B cell (primary cell): ENCODE measurements at regions not wholly inside any gene's neighbourhood (a gene's known extent, or its start where the extent isn't known, plus 50 kb on each side); places are given as distances from the start of the nearest gene placed in this dataset.

Experiments
- ATAC-seq: fragments of 200-7000 bp; cut with Tn5 transposase; one replicate; pipeline ENCODE4 v1.10.0; 2021; ENCODE audit warnings: low read depth, mild to moderate bottlenecking, moderate number of reproducible peaks, moderate library complexity
- CTCF ChIA-PET: fragments of 350-600 bp; sonication (Branson Sonifier 250); formaldehyde crosslinking; loops from one replicate; lab custom pipeline; 2021; ENCODE audit warnings: antibody characterized with exemption, inconsistent platforms; lab: Charles Lee
- POLR2A ChIA-PET: fragments of 350-600 bp; sonication (Branson Sonifier 250); formaldehyde crosslinking; loops from one replicate; lab custom pipeline; 2021; ENCODE audit warnings: antibody characterized with exemption; lab: Charles Lee
- DNase-seq: peaks from one replicate; pipeline ENCODE4 v3.0.0; 2013
- H2AFZ ChIP-seq: 2 replicates; pipeline ENCODE4 v1.6.1; 2012; ENCODE audit warnings: mild to moderate bottlenecking, low read depth, low read length; ENCODE audit not compliant: insufficient read depth, poor library complexity, severe bottlenecking
- H3K27ac ChIP-seq, 2 donors: 1 replicate in 1 of 2; 2 replicates in 1 of 2; pipeline ENCODE4 v1.5.1; 2012 to 2013; ENCODE audit warnings: low read length in 2 of 2, mild to moderate bottlenecking in 2 of 2, moderate library complexity in 1 of 2
- H3K27me3 ChIP-seq, 4 experiments: fragments of 200-600 bp in 1 of 4; sonication (generic) in 1 of 4; replicated peaks in 1 of 4; 1 replicate in 2 of 4; 2 replicates in 2 of 4; pipeline versions ENCODE4 v1.6.1 to v1.7.0; 2013 to 2016; ENCODE audit warnings: low read length in 3 of 4, mild to moderate bottlenecking in 2 of 4, mixed read lengths in 1 of 4, moderate library complexity in 1 of 4; ENCODE audit not compliant: insufficient read depth in 4 of 4, control insufficient read depth in 3 of 4; ENCODE audit errors: control extremely low read depth in 1 of 4
- H3K36me3 ChIP-seq, 2 experiments: replicated peaks in 1 of 2; 1 replicate in 1 of 2; 2 replicates in 1 of 2; pipeline versions ENCODE4 v1.6.1 to v1.7.1; 2013; ENCODE audit warnings: low read length in 1 of 2; ENCODE audit not compliant: insufficient read depth in 2 of 2, control insufficient read depth in 1 of 2; ENCODE audit errors: control extremely low read depth in 1 of 2, extremely low read depth in 1 of 2
- H3K4me1 ChIP-seq, 2 donors: fragments of 200-600 bp in 1 of 2; sonication (generic) in 1 of 2; 1 replicate in 1 of 2; 2 replicates in 1 of 2; pipeline versions ENCODE4 v1.5.1 to v1.6.1; 2013 to 2017; ENCODE audit warnings: low read length in 2 of 2; ENCODE audit not compliant: control insufficient read depth in 2 of 2, insufficient read depth in 2 of 2
- H3K4me2 ChIP-seq: replicated peaks from 2 replicates; pipeline ENCODE3; 2012; ENCODE audit warnings: mild to moderate bottlenecking, low read depth, low read length; ENCODE audit not compliant: poor library complexity, severe bottlenecking
- H3K4me3 ChIP-seq, 5 experiments: fragments of 200-600 bp in 1 of 5; sonication (generic) in 1 of 5; 1 replicate in 3 of 5; 2 replicates in 2 of 5; pipeline versions ENCODE4 v1.5.1 to v1.7.0; 2011 to 2016; ENCODE audit warnings: low read length in 4 of 5, mild to moderate bottlenecking in 4 of 5, low read depth in 2 of 5, control low read depth in 1 of 5, moderate library complexity in 1 of 5; ENCODE audit not compliant: insufficient read depth in 1 of 5; ENCODE audit errors: control extremely low read depth in 1 of 5, extremely low read depth in 1 of 5
- H3K79me2 ChIP-seq: fragments of 200-600 bp; sonication (generic); one replicate; pipeline ENCODE4 v1.6.0; 2016; ENCODE audit warnings: low read length; ENCODE audit not compliant: control insufficient read depth, insufficient read depth
- H3K9ac ChIP-seq: fragments of 200-600 bp; sonication (generic); 2 replicates; pipeline ENCODE4 v1.6.1; 2017; ENCODE audit warnings: mild to moderate bottlenecking, low read length, moderate library complexity
- H3K9me3 ChIP-seq, 3 donors: one replicate each; pipeline versions ENCODE4 v1.6.1 to v1.7.1; 2013; ENCODE audit warnings: low read length in 2 of 3; ENCODE audit not compliant: control insufficient read depth in 2 of 3, insufficient read depth in 1 of 3; ENCODE audit errors: control extremely low read depth in 1 of 3
- H4K20me1 ChIP-seq: 2 replicates; pipeline ENCODE4 v1.6.0; 2012; ENCODE audit warnings: mild to moderate bottlenecking, low read length; ENCODE audit not compliant: insufficient read depth, control insufficient read depth, poor library complexity, severe bottlenecking
- H3K27ac Mint-ChIP-seq: one replicate; pipeline ENCODE4 v1.8.0; 2021; ENCODE audit warnings: mixed read lengths
- H3K27me3 Mint-ChIP-seq: one replicate; pipeline ENCODE4 v1.8.0; 2021; ENCODE audit warnings: mixed read lengths
- H3K4me1 Mint-ChIP-seq: one replicate; pipeline ENCODE4 v1.8.0; 2021; ENCODE audit warnings: mixed read lengths
- H3K4me3 Mint-ChIP-seq: one replicate; pipeline ENCODE4 v1.8.0; 2021; ENCODE audit warnings: mixed read lengths
- H3K9me3 Mint-ChIP-seq: one replicate; pipeline ENCODE4 v1.8.0; 2022; ENCODE audit warnings: mixed read lengths; ENCODE audit not compliant: insufficient read depth
- CTCF ChIP-seq: fragments of 200-600 bp; IDR thresholded peaks from one replicate; pipeline ENCODE4 v1.8.0; 2022; ENCODE audit warnings: antibody characterized with exemption, mild to moderate bottlenecking
- EZH2 ChIP-seq: IDR thresholded peaks from 2 replicates; pipeline ENCODE4 v1.6.1; 2012; ENCODE audit warnings: borderline replicate concordance, low read depth, mild to moderate bottlenecking, moderate library complexity, low read length; ENCODE audit not compliant: insufficient read depth, poor library complexity, severe bottlenecking
- whole genome bisulfite sequencing: methylation state at CpG from one replicate; pipeline ENCODE4 v1.1.5; 2013; ENCODE audit warnings: missing lambda C conversion rate; ENCODE audit not compliant: insufficient coverage; 5-methylcytosine and 5-hydroxymethylcytosine counted together
- intact Hi-C: fragments of 100-400 bp; cut with micrococcal nuclease; formaldehyde crosslinking; loops from one replicate; pipeline ENCODE4 v1.10.0; 2022

GRCh38 chr14:54135804-54136280 is 179.2 kb upstream of the BMP4 start:
- Histone ChIP-seq H3K36me3 (no peaks in the 10 kb centered on the region), H3K4me1 (no peaks in the 10 kb centered on the region), H4K20me1 (no peaks in the 10 kb centered on the region), H3K9ac (no peak overlapping the region), H3K27me3 (no peaks in the 10 kb centered on the region), H3K4me2 (no peak overlapping the region), H3K9me3 (no peaks in the 10 kb centered on the region), H3K27ac (no peak overlapping the region), H2AFZ (no peak overlapping the region), H3K79me2 (no peaks in the 10 kb centered on the region), H3K4me3 (no peak overlapping the region)
- no peak overlapping the region for H3K27ac Mint-ChIP-seq
- DNase-seq (no peak), ATAC-seq (no peak)
- ChIA-PET CTCF (no interaction called here), POLR2A (no interaction called here)
- no peak overlapping the region for H3K4me3 Mint-ChIP-seq
- intact Hi-C loops: no loop called here
- H3K4me1 Mint-ChIP-seq: no peaks in the 10 kb centered on the region
- WGBS: 67% methylated on average over 1 of the region's 3 CpGs
- H3K9me3 Mint-ChIP-seq: no peaks in the 10 kb centered on the region
- TF ChIP-seq CTCF: no peak
- TF ChIP-seq EZH2: no peak
- H3K27me3 Mint-ChIP-seq: peaks cover 2% of the 10 kb centered on the region

- Histone ChIP-seq H3K9ac (no peak overlapping the region), H4K20me1 (no peaks in the 10 kb centered on the region), H3K4me3 (no peak overlapping the region), H3K9me3 (no peaks in the 10 kb centered on the region), H3K27me3 (no peaks in the 10 kb centered on the region), H3K27ac (no peak overlapping the region), H2AFZ (no peak overlapping the region), H3K4me2 (no peak overlapping the region), H3K79me2 (no peaks in the 10 kb centered on the region), H3K4me1 (no peaks in the 10 kb centered on the region), H3K36me3 (no peaks in the 10 kb centered on the region)
- Mint-ChIP-seq H3K4me3 (no peak overlapping the region), H3K9me3 (no peaks in the 10 kb centered on the region), H3K27ac (no peak overlapping the region), H3K27me3 (peaks cover 8% of the 10 kb centered on the region), H3K4me1 (no peaks in the 10 kb centered on the region)
- intact Hi-C loops: no loop called here
- TF ChIP-seq EZH2: no peak
- TF ChIP-seq CTCF: no peak
- ATAC-seq (no peak), DNase-seq (no peak)
- CTCF ChIA-PET: no interaction called here
- WGBS: 88% methylated on average over 4 of the region's 6 CpGs
- POLR2A ChIA-PET: no interaction called here
Measured at GRCh38 chr14:54136894-54137613, 180.4 kb upstream of the BMP4 start.
